ENCODE measurements at regions not wholly inside any gene's neighbourhood (a gene's known extent, or its start where the extent isn't known, plus 50 kb on each side); places are given as distances from the start of the nearest gene placed in this dataset.

GRCh38 chr9:118303216-118303615, 599.0 kb downstream of the TLR4 start:
- Histone ChIP-seq H3K9me3 (no peaks in the 10 kb centered on the region), H3K4me3 (no peak overlapping the region), H3K36me3 (no peaks in the 10 kb centered on the region), H3K27ac (no peak overlapping the region), H3K27me3 (no peaks in the 10 kb centered on the region), H3K4me1 (no peaks in the 10 kb centered on the region)
- ATAC-seq = no peak
- no peak for TF ChIP-seq EP300 (IDR thresholded peaks at IDR 0.05)
- TF ChIP-seq POLR2A (IDR thresholded peaks at IDR 0.05) = no peak
- TF ChIP-seq CTCF (IDR thresholded peaks at IDR 0.05) = no peak
- TF ChIP-seq POLR2AphosphoS5 (IDR thresholded peaks at IDR 0.05) = no peak
- 45% methylated on average over 2 of the region's 3 CpGs; no CpG with 5 or more reads in 1 of the 2 donors for WGBS, 2 donors (ENCODE audit: low coverage in 1 of 2)

GRCh38 chr9:118305331-118305730, 601.1 kb downstream of the TLR4 start:
- Histone ChIP-seq H3K9me3 (no peaks in the 10 kb centered on the region), H3K4me3 (no peak overlapping the region), H3K27ac (no peak overlapping the region), H3K36me3 (no peaks in the 10 kb centered on the region), H3K27me3 (no peaks in the 10 kb centered on the region), H3K4me1 (no peaks in the 10 kb centered on the region)
- no peak for TF ChIP-seq POLR2A (IDR thresholded peaks at IDR 0.05)
- no peak for TF ChIP-seq EP300 (IDR thresholded peaks at IDR 0.05)
- TF ChIP-seq CTCF (IDR thresholded peaks at IDR 0.05) = no peak
- no peak for TF ChIP-seq POLR2AphosphoS5 (IDR thresholded peaks at IDR 0.05)
- ATAC-seq = no peak
- 10 to 20% methylated on average over 1 of the region's 1 CpG for WGBS, 2 donors (ENCODE audit: low coverage in 1 of 2)

GRCh38 chr9:118306801-118307200, 602.6 kb downstream of the TLR4 start:
- no peak for TF ChIP-seq POLR2A (IDR thresholded peaks at IDR 0.05)
- TF ChIP-seq EP300 (IDR thresholded peaks at IDR 0.05) = no peak
- no peak for TF ChIP-seq POLR2AphosphoS5 (IDR thresholded peaks at IDR 0.05)
- TF ChIP-seq CTCF (IDR thresholded peaks at IDR 0.05) = no peak
- 20 to 50% methylated on average over 3 of the region's 3 CpGs for WGBS, 2 donors (ENCODE audit: low coverage in 1 of 2)
- Histone ChIP-seq H3K4me1 (no peaks in the 10 kb centered on the region), H3K27me3 (no peaks in the 10 kb centered on the region), H3K27ac (no peak overlapping the region), H3K9me3 (no peaks in the 10 kb centered on the region), H3K4me3 (no peak overlapping the region), H3K36me3 (no peaks in the 10 kb centered on the region)
- ATAC-seq = no peak

GRCh38 chr9:118313965-118314364, 609.8 kb downstream of the TLR4 start:
- H3K36me3 ChIP-seq = no peaks in the 10 kb centered on the region
- H3K4me1 ChIP-seq = no peaks in the 10 kb centered on the region
- TF ChIP-seq POLR2AphosphoS5 (IDR thresholded peaks at IDR 0.05) (no peak), POLR2A (IDR thresholded peaks at IDR 0.05) (no peak), CTCF (IDR thresholded peaks at IDR 0.05) (no peak)
- H3K27ac ChIP-seq = no peak overlapping the region
- no peak for ATAC-seq
- 56 to 64% methylated on average over 3 of the region's 3 CpGs for WGBS, 2 donors (ENCODE audit: low coverage in 1 of 2)
- H3K4me3 ChIP-seq = no peak overlapping the region
- H3K27me3 ChIP-seq = no peaks in the 10 kb centered on the region
- H3K9me3 ChIP-seq = no peaks in the 10 kb centered on the region

GRCh38 chr9:118316831-118317343, 612.7 kb downstream of the TLR4 start:
- no peak for ATAC-seq
- Histone ChIP-seq H3K4me1 (no peaks in the 10 kb centered on the region), H3K4me3 (no peak overlapping the region), H3K27me3 (no peaks in the 10 kb centered on the region), H3K9me3 (no peaks in the 10 kb centered on the region), H3K36me3 (no peaks in the 10 kb centered on the region), H3K27ac (no peak overlapping the region)
- TF ChIP-seq EP300 (IDR thresholded peaks at IDR 0.05) = no peak
- TF ChIP-seq POLR2AphosphoS5 (IDR thresholded peaks at IDR 0.05) = no peak
- no peak for TF ChIP-seq POLR2A (IDR thresholded peaks at IDR 0.05)
- TF ChIP-seq CTCF (IDR thresholded peaks at IDR 0.05) = no peak
- WGBS, 2 donors (ENCODE audit: low coverage in 1 of 2) = 58 to 68% methylated on average over 2 of the region's 2 CpGs
